ENCODE measurements at regions not wholly inside any gene's neighbourhood (a gene's known extent, or its start where the extent isn't known, plus 50 kb on each side); places are given as distances from the start of the nearest gene placed in this dataset.
"Not testable (repeated sequence)": the region's sequence is repeated elsewhere in the genome, so short reads cannot be mapped to it uniquely, and the experiment has no call there.

DNA sequence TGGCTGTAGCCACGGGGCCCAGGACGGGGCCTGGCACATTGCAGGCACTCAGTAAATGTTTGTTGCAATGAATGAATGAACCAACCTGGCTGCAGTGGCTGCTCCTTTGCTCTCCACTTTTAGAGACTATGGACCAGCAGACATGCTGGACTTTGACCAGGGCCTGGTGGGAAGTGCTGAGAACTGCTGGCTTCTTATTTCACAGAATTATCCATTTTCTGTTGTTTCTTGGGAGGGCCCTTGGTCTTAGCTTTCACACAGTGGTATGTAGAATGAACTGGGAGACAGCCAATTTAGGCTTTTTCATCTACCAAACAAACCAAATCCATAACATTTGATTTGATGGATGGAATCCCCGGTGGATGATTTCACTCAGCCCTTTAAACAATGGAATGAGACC is 78.0 kb upstream of the LHFPL2 start:
- Histone ChIP-seq H3K4me1 (replicated peaks) (peaks cover 19% of the 10 kb centered on the region), H3K4me3 (no peak overlapping the region), H3K9me3 (replicated peaks) (no peaks in the 10 kb centered on the region), H3K36me3 (no peaks in the 10 kb centered on the region), H3K27ac (no peak overlapping the region), H3K27me3 (replicated peaks) (no peaks in the 10 kb centered on the region)
- no peak for DNase-seq (ENCODE audit: low read depth in 1 of 2, low spot score in 2 of 2)

- H3K9me3 ChIP-seq (replicated peaks) = no peaks in the 10 kb centered on the region
- H3K27me3 ChIP-seq (replicated peaks) = no peaks in the 10 kb centered on the region
- no peak for DNase-seq (ENCODE audit: low read depth in 1 of 2, low spot score in 2 of 2)
- H3K36me3 ChIP-seq = no peaks in the 10 kb centered on the region
- no peak overlapping the region for H3K27ac ChIP-seq
- no peak overlapping the region for H3K4me3 ChIP-seq
- H3K4me1 ChIP-seq (replicated peaks) = peaks cover 19% of the 10 kb centered on the region
Measured at GRCh38 chr5:78726003-78726402, 77.4 kb upstream of the LHFPL2 start.

GRCh38 chr5:78724061-78724460 is 75.5 kb upstream of the LHFPL2 start:
- no peak overlapping the region for H3K4me3 ChIP-seq
- H3K9me3 ChIP-seq (replicated peaks) = no peaks in the 10 kb centered on the region
- peaks cover 26% of the 10 kb centered on the region for H3K4me1 ChIP-seq (replicated peaks)

GRCh38 chr5:78720997-78721396 is 72.4 kb upstream of the LHFPL2 start:
- no peaks in the 10 kb centered on the region for H3K9me3 ChIP-seq (replicated peaks)
- H3K27me3 ChIP-seq (replicated peaks) = no peaks in the 10 kb centered on the region
- no peaks in the 10 kb centered on the region for H3K36me3 ChIP-seq
- peaks cover 52% of the 10 kb centered on the region for H3K4me1 ChIP-seq (replicated peaks)
- DNase-seq (ENCODE audit: low read depth in 1 of 2, low spot score in 2 of 2) = no peak
- H3K4me3 ChIP-seq = no peak overlapping the region
- no peak overlapping the region for H3K27ac ChIP-seq

More at GRCh38 chr5:78724061-78724460, 75.5 kb upstream of the LHFPL2 start:
- no peaks in the 10 kb centered on the region for H3K27me3 ChIP-seq (replicated peaks)
- no peak for DNase-seq (ENCODE audit: low read depth in 1 of 2, low spot score in 2 of 2)
- no peaks in the 10 kb centered on the region for H3K36me3 ChIP-seq
- no peak overlapping the region for H3K27ac ChIP-seq

- no peaks in the 10 kb centered on the region for H3K36me3 ChIP-seq
- no peak for DNase-seq (ENCODE audit: low read depth in 1 of 2, low spot score in 2 of 2)
- H3K9me3 ChIP-seq (replicated peaks) = no peaks in the 10 kb centered on the region
Measured at GRCh38 chr5:78720227-78720985, 71.8 kb upstream of the LHFPL2 start.

DNA sequence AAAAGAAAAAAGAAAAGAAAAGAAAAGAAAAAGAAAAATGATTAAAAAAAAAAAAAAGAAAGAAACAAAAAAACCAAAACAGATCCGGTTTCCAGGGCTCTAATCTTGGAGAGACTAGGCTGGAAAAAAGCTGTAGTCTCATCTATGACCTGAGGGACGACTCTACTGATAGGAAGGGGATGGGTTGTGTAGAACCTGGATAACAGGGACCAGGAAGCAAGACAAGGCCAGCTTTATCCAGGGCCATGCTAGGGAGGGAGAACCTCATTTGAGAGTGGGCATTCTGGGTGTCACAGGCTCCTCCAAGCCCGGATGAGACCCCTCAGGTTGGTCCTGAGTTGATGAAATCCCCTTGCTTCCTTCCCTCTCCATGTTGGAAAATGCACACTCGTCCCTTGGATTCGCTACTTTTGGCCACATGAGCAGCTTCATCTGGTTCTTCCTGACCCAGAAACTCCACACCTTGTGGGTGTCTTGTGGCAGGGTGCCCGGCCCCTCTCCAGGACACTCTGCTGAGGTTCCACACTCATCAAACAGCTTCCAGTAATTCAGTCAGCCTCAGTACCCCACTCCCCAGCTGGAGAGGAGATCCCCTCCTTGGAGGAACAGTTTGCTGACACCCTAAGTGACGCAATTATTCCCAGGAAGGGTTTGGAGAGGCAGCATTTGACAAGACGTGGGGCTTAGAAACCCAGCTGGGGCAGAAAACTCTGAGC is 71.1 kb upstream of the LHFPL2 start:
- Histone ChIP-seq H3K4me1 (replicated peaks) (peaks cover 53% of the 10 kb centered on the region), H3K4me3 (no peak overlapping the region), H3K36me3 (no peaks in the 10 kb centered on the region), H3K27ac (no peak overlapping the region), H3K27me3 (replicated peaks) (no peaks in the 10 kb centered on the region), H3K9me3 (replicated peaks) (no peaks in the 10 kb centered on the region)
- DNase-seq (ENCODE audit: low read depth in 1 of 2, low spot score in 2 of 2) = no peak

More at GRCh38 chr5:78720227-78720985, 71.8 kb upstream of the LHFPL2 start:
- peaks cover 53% of the 10 kb centered on the region for H3K4me1 ChIP-seq (replicated peaks)
- H3K27ac ChIP-seq = no peak overlapping the region
- no peak overlapping the region for H3K4me3 ChIP-seq
- no peaks in the 10 kb centered on the region for H3K27me3 ChIP-seq (replicated peaks)

DNA sequence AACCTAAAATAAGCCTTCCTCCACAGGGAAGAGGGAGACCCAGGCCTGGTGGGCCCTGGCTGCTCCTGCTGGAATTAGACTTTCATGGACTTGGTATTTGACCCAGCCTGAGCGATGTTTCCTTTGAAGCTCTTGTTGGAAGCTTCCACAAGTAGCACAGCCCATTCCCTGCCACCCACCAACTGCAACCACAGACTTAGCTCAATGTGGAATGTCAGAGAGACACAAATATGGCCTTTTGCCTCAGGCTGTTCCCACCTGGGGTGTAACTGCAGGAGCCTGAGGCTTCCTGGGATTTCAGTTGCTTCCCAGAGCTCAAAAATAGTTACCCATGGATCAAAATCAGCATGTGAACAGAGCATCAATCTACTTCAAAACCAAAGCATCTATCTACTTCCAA is 70.3 kb upstream of the LHFPL2 start:
- Histone ChIP-seq H3K36me3 (no peaks in the 10 kb centered on the region), H3K4me1 (replicated peaks) (peaks cover 53% of the 10 kb centered on the region), H3K4me3 (no peak overlapping the region), H3K27me3 (replicated peaks) (no peaks in the 10 kb centered on the region), H3K27ac (0 out of 2 replicates have a peak overlapping the region, but pooled peaks have one; percentile 1), H3K9me3 (replicated peaks) (no peaks in the 10 kb centered on the region)
- peak; percentile 38 to 57 for DNase-seq (ENCODE audit: low read depth in 1 of 2, low spot score in 2 of 2)

- Histone ChIP-seq H3K27ac (no peak overlapping the region), H3K36me3 (no peaks in the 10 kb centered on the region), H3K27me3 (replicated peaks) (no peaks in the 10 kb centered on the region), H3K4me3 (no peak overlapping the region), H3K9me3 (replicated peaks) (no peaks in the 10 kb centered on the region), H3K4me1 (replicated peaks) (peaks cover 53% of the 10 kb centered on the region)
- DNase-seq (ENCODE audit: low read depth in 1 of 2, low spot score in 2 of 2) = peak; percentile 56 to 58
Measured at GRCh38 chr5:78717674-78718584, 69.4 kb upstream of the LHFPL2 start.

DNA sequence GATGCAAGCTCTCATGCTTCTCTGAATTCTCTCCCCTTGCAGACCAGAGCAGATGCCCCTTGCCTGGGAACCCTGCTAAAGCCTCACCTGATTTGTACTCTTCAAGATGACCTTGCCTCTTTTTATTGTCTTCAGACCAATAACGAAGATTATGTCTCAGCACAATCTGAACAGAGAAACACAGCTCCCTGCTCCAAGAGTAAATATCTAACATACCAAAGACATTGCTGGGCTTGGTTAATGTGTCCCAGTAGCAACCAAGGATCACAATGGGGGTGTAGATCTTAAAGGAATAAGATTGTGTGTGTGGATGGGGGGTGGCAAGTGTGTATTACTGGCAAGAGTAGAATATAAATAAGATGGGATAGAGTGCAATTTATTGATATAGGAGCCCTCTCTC is 67.6 kb upstream of the LHFPL2 start:
- Histone ChIP-seq H3K4me3 (no peak overlapping the region), H3K36me3 (no peaks in the 10 kb centered on the region), H3K9me3 (replicated peaks) (no peaks in the 10 kb centered on the region), H3K27me3 (replicated peaks) (no peaks in the 10 kb centered on the region), H3K4me1 (replicated peaks) (peaks cover 46% of the 10 kb centered on the region), H3K27ac (no peak overlapping the region)
- peak in 1 of 2 experiments; percentile 45 for DNase-seq (ENCODE audit: low read depth in 1 of 2, low spot score in 2 of 2)

DNA sequence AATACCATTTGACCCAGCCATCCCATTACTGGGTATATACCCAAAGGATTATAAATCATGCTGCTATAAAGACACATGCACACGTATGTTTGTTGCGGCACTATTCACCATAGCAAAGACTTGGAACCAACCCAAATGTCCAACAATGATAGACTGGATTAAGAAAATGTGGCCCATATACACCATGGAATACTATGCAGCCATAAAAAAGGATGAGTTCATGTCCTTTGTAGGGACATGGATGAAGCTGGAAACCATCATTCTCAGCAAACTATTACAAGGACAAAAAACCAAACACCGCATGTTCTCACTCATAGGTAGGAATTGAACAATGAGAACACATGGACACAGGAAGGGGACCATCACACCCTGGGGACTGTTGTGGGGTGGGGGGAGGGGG is 66.8 kb upstream of the LHFPL2 start:
- not testable (repeated sequence) for H3K27me3 ChIP-seq (replicated peaks); H3K27ac ChIP-seq; H3K4me3 ChIP-seq; H3K36me3 ChIP-seq; H3K9me3 ChIP-seq (replicated peaks); DNase-seq (ENCODE audit: low read depth in 1 of 2, low spot score in 2 of 2)
- H3K4me1 ChIP-seq (replicated peaks) = peaks cover 38% of the 10 kb centered on the region

DNA sequence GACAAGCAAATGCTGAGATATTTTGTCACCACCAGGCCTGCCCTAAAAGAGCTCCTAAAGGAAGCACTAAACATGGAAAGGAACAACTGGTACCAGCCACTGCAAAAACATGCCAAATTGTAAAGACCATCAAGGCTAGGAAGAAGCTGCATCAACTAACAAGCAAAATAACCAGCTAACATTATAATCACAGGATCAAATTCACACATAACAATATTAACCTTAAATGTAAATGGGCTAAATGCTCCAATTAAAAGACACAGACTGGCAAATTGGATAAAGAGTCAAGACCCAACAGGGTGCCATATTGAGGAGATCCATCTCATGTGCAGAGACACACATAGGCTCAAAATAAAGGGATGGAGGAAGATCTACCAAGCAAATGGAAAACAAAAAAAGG is 63.1 kb upstream of the LHFPL2 start:
- H3K36me3 ChIP-seq; H3K27me3 ChIP-seq (replicated peaks); H3K27ac ChIP-seq; H3K4me3 ChIP-seq; DNase-seq (ENCODE audit: low read depth in 1 of 2, low spot score in 2 of 2); H3K9me3 ChIP-seq (replicated peaks): not testable (repeated sequence)
- H3K4me1 ChIP-seq (replicated peaks) = peaks cover 15% of the 10 kb centered on the region

DNA sequence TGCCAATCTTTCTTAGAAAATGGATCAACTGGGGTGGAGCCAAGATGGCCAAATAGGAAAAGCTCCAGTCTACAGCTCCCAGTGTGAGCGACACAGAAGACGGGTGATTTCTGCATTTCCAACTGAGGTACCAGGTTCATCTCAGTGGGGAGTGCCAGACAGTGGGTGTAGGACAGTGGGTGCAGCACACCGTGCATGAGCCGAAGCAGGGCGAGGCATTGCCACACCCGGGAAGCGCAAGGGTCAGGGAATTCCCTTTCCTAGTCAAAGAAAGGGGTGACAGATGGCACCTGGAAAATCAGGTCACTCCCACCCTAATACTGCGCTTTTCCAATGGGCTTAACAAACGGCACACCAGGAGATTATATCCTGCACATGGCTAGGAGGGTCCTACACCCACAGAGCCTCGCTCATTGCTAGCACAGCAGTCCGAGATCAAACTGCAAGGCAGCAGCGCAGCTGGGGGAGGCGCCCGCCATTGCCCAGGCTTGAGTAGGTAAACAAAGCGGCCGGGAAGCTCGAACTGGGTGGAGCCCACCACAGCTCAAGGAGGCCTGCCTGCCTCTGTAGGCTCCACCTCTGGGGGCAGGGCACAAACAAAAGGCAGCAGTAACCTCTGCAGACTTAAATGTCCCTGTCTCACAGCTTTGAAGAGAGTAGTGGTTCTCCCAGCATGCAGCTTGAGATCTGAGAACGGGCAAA is 61.3 kb upstream of the LHFPL2 start:
- H3K27me3 ChIP-seq (replicated peaks); H3K36me3 ChIP-seq; H3K27ac ChIP-seq; DNase-seq (ENCODE audit: low read depth in 1 of 2, low spot score in 2 of 2); H3K4me3 ChIP-seq; H3K9me3 ChIP-seq (replicated peaks): not testable (repeated sequence)
- peaks cover 16% of the 10 kb centered on the region for H3K4me1 ChIP-seq (replicated peaks)

GRCh38 chr5:78706825-78707224 is 58.3 kb upstream of the LHFPL2 start:
- Histone ChIP-seq H3K27ac (peak overlapping the region; percentile 71), H3K4me3 (no peak overlapping the region), H3K9me3 (replicated peaks) (no peaks in the 10 kb centered on the region), H3K27me3 (replicated peaks) (no peaks in the 10 kb centered on the region), H3K4me1 (replicated peaks) (peaks cover 16% of the 10 kb centered on the region), H3K36me3 (no peaks in the 10 kb centered on the region)
- peak in 1 of 2 experiments; percentile 59 for DNase-seq (ENCODE audit: low read depth in 1 of 2, low spot score in 2 of 2)
